Natural killer cell (primary cell): ENCODE measurements at regions not wholly inside any gene's neighbourhood (a gene's known extent, or its start where the extent isn't known, plus 50 kb on each side); places are given as distances from the start of the nearest gene placed in this dataset.

ENCODE experiments used
- ATAC-seq, 3 donors: fragments of 150-1000 bp in 2 of 3; fragments of 200-7000 bp in 1 of 3; cut with Tn5 transposase; 1 replicate in 1 of 3; 2 replicates in 2 of 3; pipeline ENCODE4 v1.10.0; 2021; ENCODE audit warnings: mild to moderate bottlenecking in 2 of 3, moderate library complexity in 2 of 3
- DNase-seq, 2 donors: peaks; one replicate each; pipeline versions ENCODE4 v3.0.0 to v3.0.0-alpha.2; 2013 to 2021; ENCODE audit warnings: mixed read lengths in 1 of 2
- H3K27ac ChIP-seq: one replicate; pipeline ENCODE4 v1.5.1; 2013; ENCODE audit warnings: mild to moderate bottlenecking, low read length
- H3K27me3 ChIP-seq: one replicate; pipeline ENCODE4 v1.6.1; 2013; ENCODE audit warnings: low read length; ENCODE audit not compliant: control insufficient read depth, insufficient read depth
- H3K36me3 ChIP-seq: one replicate; pipeline ENCODE4 v1.6.1; 2013; ENCODE audit warnings: low read length; ENCODE audit not compliant: control insufficient read depth, insufficient read depth
- H3K4me1 ChIP-seq: one replicate; pipeline ENCODE4 v1.6.1; 2013; ENCODE audit warnings: low read length; ENCODE audit not compliant: control insufficient read depth, insufficient read depth
- H3K4me3 ChIP-seq: one replicate; pipeline ENCODE4 v1.5.1; 2013; ENCODE audit warnings: low read length
- H3K9me3 ChIP-seq: one replicate; pipeline ENCODE4 v1.6.1; 2013; ENCODE audit warnings: low read length; ENCODE audit not compliant: control insufficient read depth, insufficient read depth
- H3K27ac Mint-ChIP-seq, 2 donors: one replicate each; pipeline ENCODE4 v1.8.0; 2022; ENCODE audit warnings: mild to moderate bottlenecking in 2 of 2, mixed read lengths in 2 of 2, moderate library complexity in 1 of 2
- H3K27me3 Mint-ChIP-seq, 2 donors: one replicate each; pipeline ENCODE4 v1.8.0; 2022; ENCODE audit warnings: low read depth in 2 of 2, mixed read lengths in 2 of 2
- H3K36me3 Mint-ChIP-seq: one replicate; pipeline ENCODE4 v1.8.0; 2022; ENCODE audit warnings: mixed read lengths
- H3K4me1 Mint-ChIP-seq, 2 donors: one replicate each; pipeline ENCODE4 v1.8.0; 2022; ENCODE audit warnings: mixed read lengths in 2 of 2
- H3K4me3 Mint-ChIP-seq: one replicate; pipeline ENCODE4 v1.8.0; 2022; ENCODE audit warnings: mild to moderate bottlenecking, moderate library complexity, mixed read lengths
- H3K9me3 Mint-ChIP-seq, 2 donors: one replicate each; pipeline ENCODE4 v1.8.0; 2022; ENCODE audit warnings: mixed read lengths in 2 of 2
- WGBS: methylation state at CpG from one replicate; pipeline ENCODE4 v1.1.7; 2013; ENCODE audit warnings: missing lambda C conversion rate; ENCODE audit not compliant: insufficient coverage; 5-methylcytosine and 5-hydroxymethylcytosine counted together
- intact Hi-C: fragments of 100-400 bp; cut with micrococcal nuclease; formaldehyde crosslinking; loops from one replicate; pipeline ENCODE4 v1.14.2; 2022
- TF ChIP-seq, protein P1 (sequence below): fragments of 200-600 bp; IDR thresholded peaks from one replicate; pipeline ENCODE4 v1.8.0; 2022; ENCODE audit warnings: antibody characterized with exemption

DNA sequence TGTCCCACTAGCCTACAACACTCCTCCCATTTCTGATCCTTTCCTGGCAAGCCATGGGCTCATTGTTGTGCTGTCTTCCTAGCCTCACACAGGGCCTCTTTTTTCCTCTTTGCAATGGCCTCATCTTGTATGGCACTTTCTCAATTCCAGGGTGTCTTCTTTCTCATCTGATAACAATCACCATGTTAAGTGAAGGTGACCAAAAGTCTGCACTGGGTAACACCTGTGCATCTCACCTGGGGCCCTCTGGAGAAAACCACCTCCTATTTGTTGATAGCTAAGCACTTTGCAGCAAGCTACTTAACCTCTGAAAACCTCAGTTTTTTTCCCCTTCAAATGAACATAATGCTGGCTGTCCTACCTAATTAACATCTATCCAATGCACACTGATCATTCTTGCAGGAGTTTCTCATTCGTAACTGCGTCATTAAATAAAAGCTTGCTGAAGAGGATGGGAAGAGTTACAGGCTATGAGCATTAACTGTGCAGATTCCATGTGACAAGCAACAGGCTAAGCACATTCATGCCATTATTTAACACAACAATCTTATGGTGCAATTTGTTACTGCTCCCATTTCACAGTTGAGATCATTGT is 60.1 kb upstream of the STK32A start:
- ATAC-seq (no peak), DNase-seq (no peak)
- H3K4me3 ChIP-seq, result no peak overlapping the region
- intact Hi-C loops, result no loop called here
- H3K27ac ChIP-seq, result no peak overlapping the region
- H3K36me3 ChIP-seq, result no peaks in the 10 kb centered on the region
- no peaks in the 10 kb centered on the region for H3K27me3 ChIP-seq
- WGBS, result 100% methylated on average over 1 of the region's 2 CpGs
- Mint-ChIP-seq H3K27me3 (peaks cover 8 to 26% of the 10 kb centered on the region in 2 donors), H3K36me3 (no peaks in the 10 kb centered on the region), H3K27ac (no peak overlapping the region), H3K4me3 (no peak overlapping the region), H3K4me1 (no peaks in the 10 kb centered on the region), H3K9me3 (no peaks in the 10 kb centered on the region)
- no peaks in the 10 kb centered on the region for H3K9me3 ChIP-seq
- no peaks in the 10 kb centered on the region for H3K4me1 ChIP-seq
- TF ChIP-seq, protein P1, sequence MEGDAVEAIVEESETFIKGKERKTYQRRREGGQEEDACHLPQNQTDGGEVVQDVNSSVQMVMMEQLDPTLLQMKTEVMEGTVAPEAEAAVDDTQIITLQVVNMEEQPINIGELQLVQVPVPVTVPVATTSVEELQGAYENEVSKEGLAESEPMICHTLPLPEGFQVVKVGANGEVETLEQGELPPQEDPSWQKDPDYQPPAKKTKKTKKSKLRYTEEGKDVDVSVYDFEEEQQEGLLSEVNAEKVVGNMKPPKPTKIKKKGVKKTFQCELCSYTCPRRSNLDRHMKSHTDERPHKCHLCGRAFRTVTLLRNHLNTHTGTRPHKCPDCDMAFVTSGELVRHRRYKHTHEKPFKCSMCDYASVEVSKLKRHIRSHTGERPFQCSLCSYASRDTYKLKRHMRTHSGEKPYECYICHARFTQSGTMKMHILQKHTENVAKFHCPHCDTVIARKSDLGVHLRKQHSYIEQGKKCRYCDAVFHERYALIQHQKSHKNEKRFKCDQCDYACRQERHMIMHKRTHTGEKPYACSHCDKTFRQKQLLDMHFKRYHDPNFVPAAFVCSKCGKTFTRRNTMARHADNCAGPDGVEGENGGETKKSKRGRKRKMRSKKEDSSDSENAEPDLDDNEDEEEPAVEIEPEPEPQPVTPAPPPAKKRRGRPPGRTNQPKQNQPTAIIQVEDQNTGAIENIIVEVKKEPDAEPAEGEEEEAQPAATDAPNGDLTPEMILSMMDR, result no peak

DNA sequence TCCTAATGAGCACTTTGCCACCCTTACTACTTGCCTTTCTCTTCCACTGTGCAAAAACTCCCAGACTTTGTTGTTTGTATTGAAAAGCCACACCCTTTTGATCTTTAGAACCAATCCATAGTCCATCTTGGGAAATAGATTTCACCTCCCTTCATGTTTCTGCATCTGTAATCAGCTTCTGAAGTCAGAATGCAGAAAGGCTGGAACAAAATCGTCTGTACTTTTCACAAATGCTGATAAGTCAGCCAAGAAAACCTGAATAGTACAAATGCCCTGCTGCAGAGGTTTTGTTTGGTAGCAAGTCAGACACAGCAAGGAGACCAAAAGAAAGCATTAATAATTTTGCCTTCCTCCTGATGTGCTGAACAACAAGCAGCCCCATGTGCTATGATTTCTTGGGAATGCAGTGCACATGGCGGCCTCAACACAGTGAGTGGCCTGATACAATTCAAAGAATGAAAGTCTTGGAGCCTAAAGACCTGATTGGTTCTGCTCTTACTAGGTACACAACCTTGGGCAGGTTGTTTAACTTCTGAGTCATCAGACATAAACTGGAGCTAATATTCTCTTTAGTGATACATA is 59.2 kb upstream of the STK32A start:
- Mint-ChIP-seq H3K4me3 (no peak overlapping the region), H3K36me3 (no peaks in the 10 kb centered on the region), H3K27me3 (peaks cover 8 to 32% of the 10 kb centered on the region in 2 donors), H3K4me1 (no peaks in the 10 kb centered on the region), H3K27ac (no peak overlapping the region), H3K9me3 (no peaks in the 10 kb centered on the region)
- Histone ChIP-seq H3K36me3 (no peaks in the 10 kb centered on the region), H3K27ac (no peak overlapping the region), H3K4me3 (no peak overlapping the region), H3K27me3 (no peaks in the 10 kb centered on the region), H3K9me3 (no peaks in the 10 kb centered on the region), H3K4me1 (no peaks in the 10 kb centered on the region)
- TF ChIP-seq, protein P1, result no peak
- 68% methylated on average over 2 of the region's 2 CpGs for WGBS
- DNase-seq (no peak), ATAC-seq (no peak)
- intact Hi-C loops, result no loop called here

DNA sequence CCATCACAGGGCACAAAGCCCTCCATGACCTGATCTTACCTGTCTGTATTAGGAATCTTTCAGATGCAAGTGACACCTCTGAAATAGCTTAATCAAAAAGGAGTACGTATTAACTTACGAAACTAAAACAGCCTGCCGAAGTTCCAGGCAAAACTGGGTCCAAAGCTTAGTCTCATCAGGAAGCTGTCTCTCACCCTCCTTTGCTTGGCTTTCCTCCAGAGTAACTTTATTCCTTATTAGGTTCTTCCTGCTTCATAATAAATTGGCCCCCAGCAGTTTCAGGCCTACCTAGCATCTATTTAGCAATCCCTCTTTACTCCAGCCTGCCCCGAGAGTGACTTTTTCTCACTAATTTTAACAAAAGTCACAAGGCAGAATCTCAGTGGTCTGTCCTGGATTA is 58.4 kb upstream of the STK32A start:
- Histone ChIP-seq H3K4me1 (no peaks in the 10 kb centered on the region), H3K27me3 (no peaks in the 10 kb centered on the region), H3K4me3 (no peak overlapping the region), H3K36me3 (no peaks in the 10 kb centered on the region), H3K9me3 (no peaks in the 10 kb centered on the region), H3K27ac (no peak overlapping the region)
- no peak overlapping the region for H3K4me3 Mint-ChIP-seq
- 90% methylated on average over 4 of the region's 4 CpGs for WGBS
- intact Hi-C loops, result no loop called here
- H3K27ac Mint-ChIP-seq, result no peak overlapping the region
- peaks cover 8 to 33% of the 10 kb centered on the region in 2 donors for H3K27me3 Mint-ChIP-seq
- TF ChIP-seq, protein P1, result no peak
- DNase-seq (no peak), ATAC-seq (no peak)
- H3K36me3 Mint-ChIP-seq, result no peaks in the 10 kb centered on the region
- H3K9me3 Mint-ChIP-seq, result no peaks in the 10 kb centered on the region
- no peaks in the 10 kb centered on the region for H3K4me1 Mint-ChIP-seq
